GM21381 (cell line): ENCODE measurements at regions not wholly inside any gene's neighbourhood (a gene's known extent, or its start where the extent isn't known, plus 50 kb on each side); places are given as distances from the start of the nearest gene placed in this dataset.

Source experiments
- ATAC-seq: cut with Tn5 transposase; IDR thresholded peaks from one replicate; pipeline ENCODE4 v1.9.1; 2021; ENCODE audit warnings: mild to moderate bottlenecking, moderate library complexity; ENCODE audit not compliant: unreplicated experiment

DNA sequence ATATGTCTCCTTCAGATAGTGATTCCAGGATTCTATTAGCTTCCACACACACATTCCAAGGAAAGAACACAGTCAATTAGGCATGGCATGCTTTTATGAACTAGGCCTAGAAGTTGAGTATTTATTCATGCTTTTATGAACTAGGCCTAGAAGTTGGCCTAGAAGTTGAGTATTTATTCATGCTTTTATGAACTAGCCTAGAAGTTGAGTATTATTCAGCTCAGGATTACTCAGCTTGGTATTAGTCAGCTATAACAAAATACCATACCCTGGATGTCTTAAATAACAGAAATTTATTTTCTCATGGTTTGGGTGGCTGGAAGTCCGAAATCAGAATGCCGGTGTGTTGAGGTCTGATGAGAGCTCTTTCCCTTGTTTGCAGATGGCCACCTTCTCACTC is 442.7 kb upstream of the FLRT2 start:
- no peak for ATAC-seq

DNA sequence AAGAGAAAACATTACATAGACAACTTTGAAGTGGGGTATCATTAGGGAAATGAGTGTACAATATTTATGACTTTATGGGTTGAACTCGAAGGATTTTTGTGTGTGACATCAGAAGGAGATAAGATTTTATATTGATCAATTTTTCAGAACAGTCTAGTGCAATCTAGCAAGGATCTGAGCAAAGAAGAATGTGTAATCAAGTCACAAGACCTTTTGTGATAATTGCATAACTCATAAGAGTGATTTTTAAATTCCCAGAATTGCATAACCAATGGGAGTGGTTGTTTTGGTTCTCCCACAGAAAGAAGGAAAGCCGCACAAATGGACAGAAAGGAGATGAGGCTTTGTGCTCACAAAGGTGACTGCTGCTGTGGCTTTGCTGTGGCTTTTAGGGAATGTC is 441.8 kb upstream of the FLRT2 start:
- ATAC-seq: no peak

DNA sequence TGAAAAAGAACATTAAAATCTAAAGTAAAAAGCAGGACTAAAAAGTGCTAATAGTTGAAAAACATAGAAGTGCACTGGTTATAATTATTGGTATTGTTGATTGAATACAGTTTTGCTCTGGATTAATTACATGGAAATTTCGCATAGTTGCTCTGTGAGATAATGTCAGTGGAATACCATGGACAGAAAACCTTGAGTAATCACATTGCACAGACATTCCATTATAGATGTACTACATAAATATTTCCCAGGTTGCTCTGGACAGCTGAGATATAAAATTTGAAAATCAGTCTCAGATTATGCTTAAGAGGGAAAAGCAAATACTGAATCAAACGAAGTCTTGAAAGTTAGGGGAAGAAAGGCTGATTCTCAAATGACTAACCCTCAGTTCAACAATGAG is 439.3 kb upstream of the FLRT2 start:
- no peak for ATAC-seq

DNA sequence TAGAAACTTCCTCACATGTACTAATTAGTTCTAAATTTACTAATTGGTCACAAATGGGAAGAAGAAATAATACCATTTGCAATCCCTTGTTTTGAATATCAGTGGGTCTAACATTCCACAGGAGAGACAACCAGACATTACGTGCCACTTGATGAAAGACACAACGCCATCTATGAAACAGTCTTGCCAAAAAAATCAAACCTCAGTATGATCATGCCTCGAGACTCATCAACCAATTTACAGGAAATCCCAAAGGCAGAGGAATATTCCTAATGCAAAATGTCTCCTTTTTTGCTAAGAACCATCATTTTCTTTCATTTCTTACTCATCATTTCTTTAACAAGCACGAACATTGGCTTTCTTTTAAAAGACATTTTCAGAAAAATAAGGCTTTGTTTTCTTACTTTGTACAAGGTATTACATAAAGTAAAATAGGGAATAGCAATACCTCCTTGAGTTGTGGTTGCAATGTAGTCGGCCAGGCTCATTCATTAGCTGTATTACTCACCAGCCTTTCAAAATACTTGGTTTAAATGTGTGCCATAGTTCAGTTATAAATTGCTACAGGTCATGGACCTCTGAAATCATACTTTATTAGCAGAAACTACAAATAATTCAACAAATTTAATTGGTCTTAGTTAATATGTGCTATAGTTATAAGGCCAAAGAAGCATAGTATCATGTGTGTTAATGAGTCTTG is 436.2 kb upstream of the FLRT2 start:
- ATAC-seq: no peak

DNA sequence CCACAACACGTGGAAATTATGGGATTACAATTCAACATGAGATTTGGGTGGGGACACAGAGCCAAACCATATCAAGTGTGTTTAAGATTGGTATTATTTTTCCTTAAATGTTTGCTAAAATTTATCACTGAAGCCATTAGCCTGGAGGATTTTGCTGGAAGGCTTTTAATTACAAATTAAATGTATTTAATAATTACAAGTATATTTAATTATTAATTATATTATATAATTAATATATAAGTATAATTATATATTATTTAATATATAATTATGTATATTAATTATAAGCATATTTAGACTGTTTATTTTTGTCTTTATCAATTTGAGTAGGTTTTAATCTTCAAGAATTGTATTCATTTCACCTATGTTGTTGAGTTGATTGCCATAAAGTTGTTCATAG is 427.4 kb upstream of the FLRT2 start:
- no peak for ATAC-seq

DNA sequence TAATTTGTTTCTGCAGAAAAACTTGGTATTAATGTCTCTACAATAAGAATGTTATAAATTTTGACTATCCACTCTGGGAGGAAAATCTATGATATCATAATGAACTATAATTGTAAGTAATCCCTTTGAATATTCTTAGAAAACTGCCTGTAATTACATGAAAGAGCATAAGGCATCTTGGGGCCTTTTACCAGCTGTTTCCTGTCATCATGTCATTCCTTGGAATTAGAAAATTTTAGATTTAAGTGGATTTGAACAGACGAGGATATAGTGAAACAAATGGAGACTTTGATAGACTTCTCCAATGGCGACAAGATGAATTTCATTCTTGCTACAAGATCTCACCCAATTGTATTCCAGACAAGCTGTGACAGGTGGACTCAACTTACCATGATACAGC is 423.4 kb upstream of the FLRT2 start:
- no peak for ATAC-seq

DNA sequence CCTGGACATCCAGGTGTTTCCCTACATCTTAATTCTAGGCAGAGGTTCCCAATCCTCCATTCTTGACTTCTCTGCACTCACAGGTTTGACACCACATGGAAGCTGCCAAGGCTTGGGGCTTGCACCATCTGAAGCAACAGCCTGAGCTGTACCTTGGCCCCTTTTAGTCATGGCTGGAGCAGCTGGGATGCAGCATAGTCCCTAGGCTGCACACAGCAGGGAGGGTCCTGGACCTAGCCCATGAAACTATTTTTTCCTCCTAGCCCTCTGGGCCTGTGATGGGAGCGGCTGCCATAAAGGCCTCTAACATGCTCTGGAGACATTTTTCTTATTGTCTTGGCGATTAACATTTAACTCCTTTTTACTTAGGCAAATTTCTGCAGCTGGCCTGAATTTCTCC is 417.2 kb upstream of the FLRT2 start:
- ATAC-seq: no peak

DNA sequence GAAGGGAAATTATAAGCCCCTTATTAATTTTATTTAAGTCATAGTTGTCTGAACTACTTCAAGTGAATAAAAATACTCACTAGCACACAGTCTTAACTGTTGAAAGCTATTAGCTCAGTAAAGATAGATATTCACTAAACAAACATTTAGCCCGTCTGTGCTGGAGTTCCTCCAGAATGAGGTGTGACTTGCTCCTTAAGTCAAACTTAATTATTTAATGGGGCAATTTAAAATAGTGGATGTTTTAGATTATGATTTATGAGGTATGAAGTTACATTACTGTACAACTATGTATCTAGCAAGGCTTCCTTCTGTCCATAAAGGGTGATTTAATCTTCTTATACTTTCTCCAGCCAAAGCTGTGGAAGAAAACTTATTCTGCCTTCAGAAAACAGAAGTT is 414.0 kb upstream of the FLRT2 start:
- ATAC-seq: no peak

DNA sequence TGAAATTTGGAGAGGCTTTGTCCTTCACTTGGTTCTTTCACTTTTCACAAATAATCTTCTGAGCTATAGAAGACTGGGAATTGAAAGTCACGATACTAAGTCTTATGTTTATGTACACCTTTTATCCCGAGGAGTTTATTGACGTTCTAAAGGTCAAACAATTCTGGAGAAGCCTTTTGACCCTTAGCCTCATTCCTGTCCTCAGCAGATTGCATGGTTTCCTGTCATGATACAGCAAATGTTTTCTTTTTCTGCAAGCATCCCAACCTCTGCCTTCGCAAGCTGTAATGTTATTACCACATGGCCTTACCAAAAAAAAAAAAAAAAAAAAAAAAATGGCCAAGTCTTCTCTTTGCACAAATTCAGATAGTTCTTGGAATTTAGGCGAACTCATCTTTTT is 411.7 kb upstream of the FLRT2 start:
- no peak for ATAC-seq

DNA sequence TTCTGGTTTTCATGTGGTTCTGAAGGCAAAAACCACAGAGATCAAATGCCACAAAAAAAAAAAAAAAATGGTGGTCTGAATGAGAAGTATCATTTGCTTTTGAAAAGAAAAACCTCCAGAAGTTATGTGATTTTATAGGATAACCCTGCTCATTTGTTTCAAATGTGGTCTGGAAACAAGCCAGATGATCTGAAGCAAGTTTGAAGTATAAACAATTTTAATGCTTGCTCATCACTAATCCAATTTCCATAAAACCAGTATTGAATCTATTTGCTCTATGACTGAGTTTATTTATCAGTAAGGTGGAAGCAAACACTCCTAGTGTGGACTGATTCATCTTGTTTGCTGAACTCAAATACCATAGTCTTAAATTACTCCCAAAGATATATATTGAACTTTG is 407.3 kb upstream of the FLRT2 start:
- ATAC-seq: no peak

DNA sequence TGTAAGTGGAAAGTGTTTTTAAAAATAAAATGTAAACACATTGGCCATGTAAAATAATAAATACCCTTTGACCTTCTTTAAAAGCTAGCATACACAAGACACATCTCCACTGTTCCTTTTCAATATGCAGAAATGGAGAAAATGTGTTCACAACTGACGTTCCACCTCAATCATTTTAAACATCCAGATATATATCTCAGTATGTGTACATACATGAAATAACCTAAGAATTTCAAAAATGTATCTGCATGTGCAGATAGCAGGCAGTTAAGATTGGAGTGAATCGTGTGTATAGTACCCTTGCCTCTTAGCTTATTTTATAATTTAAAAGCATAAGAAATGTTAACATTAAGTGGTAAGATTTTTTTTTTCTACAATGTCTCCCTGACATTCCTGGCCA is 406.2 kb upstream of the FLRT2 start:
- no peak for ATAC-seq

DNA sequence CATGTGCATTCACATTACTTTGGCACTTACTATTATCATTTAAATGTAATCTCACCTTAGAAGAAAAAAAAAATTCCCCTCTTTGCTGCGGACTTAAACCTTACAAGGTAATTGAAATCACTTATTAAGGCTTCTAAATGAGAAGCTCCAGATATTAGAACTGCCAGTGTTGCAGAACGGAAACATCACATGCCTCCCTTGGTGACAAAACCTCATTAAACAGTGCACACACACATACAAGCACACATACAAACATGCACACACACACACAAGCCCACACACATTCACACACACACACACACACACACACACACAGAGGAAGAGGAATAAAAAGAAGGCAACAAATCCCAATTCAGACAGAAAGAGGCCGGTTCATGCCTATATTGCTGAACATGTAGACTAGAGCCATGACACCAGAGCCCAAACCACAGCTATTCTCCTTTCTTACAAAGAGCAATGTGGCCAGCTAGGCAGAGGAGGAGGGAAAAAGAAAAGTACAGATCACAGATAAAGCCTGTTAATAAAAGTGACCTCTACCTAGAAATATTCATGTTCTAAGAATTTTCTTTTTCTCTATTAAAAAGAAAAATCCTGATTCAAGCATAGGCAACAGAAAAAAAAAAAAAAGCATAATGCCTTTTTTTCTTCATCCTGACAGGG is 405.2 kb upstream of the FLRT2 start:
- ATAC-seq: no peak

DNA sequence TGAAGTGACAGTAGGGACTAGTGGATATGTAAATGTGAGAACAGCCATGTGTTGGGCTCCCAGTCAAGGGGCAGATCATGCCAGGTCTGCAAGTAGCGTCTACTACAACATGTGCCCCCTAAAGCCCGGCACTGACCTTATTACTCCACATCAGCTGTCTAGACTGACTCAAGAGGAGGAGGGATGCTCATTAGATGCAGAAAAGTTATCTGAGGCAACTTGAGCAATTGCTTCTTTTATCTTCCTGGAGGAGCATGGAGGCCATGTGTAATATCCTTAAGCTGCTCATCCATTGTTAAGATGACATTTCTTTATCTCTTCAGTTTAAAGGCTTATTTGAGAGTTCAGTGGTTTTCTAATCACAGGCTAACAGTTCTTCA is 404.7 kb upstream of the FLRT2 start:
- no peak for ATAC-seq

DNA sequence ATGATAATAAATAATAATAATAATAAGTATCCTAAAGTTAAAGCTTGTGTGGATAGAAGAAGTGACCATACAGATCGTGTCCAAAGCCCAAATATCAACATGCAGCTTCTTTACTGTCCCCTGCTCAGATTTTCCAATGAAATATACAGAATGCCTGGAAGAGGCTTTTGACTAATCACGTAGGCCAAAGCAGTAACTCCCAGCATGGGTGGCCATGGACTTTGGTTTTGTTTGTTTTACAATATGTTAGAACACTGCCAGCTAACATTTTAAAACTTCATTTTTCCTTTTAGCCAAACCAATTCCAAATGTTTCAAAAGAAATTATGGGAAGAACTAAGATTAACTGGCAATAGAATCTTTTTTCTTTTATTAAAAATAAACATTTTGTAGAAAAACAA is 400.0 kb upstream of the FLRT2 start:
- no peak for ATAC-seq

DNA sequence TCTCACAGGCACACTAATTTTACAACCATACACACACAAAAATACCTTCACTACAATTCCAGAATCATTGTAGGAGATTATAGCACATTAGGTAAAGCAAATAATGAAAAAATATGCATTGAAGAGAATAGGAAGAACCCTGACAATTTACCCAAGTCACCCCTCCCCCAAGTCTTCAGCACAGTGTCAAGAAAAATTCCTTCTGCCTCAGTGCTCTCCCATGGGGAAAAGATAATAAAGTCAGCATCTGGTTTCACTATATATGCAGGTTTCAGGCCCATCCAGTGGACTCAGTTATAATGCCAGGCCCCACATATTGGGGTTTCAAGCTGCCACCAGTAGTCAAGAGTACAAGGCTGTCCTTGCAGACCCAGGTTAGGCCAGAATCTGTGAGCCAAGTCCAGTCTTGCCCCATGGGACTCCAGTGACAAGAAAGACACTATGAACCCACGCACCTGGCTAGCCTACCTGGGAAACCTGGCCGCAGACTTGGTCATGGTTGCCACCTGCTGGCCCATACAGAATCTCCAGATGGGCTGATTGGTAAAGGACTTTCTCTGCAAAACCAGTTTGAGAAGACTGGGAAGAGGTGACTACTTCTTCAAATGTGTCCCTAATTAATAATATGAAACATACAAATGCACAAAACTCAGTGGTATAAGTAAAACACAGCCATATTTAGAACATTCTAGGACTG is 398.6 kb upstream of the FLRT2 start:
- ATAC-seq: no peak

DNA sequence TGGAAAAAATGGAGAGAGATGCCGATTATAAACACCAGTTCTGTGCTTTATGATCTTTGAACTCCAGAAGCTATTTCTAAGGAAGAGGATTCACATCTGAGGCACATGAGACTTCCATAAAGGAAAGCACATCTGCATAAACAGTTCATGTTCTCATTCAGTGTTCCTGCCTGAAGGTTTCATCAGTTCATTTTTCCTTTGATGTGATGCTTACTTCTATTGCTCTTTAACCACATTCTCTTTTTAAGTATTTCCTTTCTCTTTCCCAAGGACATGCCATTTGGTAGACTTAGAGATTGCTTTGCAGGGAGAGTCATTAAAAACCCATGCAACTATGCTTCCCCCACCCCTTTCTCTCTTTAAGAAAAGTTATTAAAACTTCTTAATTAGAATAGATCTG is 387.0 kb upstream of the FLRT2 start:
- ATAC-seq: no peak

DNA sequence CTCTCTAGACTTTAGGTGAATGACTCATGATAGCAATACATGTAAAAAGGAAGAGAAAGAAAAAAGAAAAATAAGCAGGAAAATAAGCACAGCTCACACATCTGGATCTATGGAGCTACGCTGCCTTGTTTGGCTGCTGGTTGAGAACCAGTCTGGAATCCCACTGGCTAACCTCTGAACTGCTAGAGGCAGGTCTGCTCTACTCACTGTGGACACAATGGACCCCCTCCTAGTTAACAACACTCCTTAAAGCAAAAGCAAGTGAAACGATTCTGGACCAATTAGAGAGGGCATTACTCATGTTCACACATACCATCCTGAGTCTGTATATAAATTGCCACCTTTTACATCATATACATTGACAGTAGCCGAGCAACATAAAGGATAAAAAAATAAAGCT is 383.2 kb upstream of the FLRT2 start:
- no peak for ATAC-seq

DNA sequence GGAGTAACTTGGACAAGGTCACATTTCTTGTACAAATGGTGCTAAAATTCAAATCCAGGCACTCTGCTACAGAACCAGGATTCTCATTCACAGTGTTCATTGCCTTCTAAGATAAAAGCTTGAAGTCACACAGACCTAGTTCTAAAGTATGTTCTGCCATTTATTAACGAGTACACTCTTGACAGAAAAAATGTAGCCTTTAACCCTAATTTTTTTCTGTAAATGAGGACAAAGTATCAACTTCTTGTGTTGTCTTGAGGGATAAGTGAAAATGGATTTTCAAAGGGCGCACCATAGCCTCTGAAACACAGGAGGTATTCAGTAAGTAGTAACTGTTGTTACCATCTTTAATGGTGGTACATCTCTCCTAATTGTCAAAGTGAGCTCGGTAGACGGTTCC is 379.8 kb upstream of the FLRT2 start:
- ATAC-seq: no peak

DNA sequence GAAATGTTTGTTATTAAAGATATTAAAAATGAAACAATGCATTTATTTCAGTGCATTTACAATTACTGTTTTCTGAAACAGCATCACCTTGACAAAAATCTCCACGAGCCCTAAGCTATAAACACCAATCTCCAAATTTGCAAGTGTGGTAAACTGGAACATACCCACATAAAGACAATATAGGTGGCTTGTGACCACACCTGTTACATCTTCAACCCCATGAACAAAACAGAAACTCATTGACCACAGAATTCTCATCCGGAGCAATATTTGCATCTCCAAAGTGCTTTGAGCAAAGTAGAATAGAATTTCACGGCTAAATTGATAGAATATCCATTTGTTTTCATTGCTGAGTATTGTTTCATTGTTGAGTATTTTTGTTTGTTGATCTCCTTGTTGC is 375.2 kb upstream of the FLRT2 start:
- no peak for ATAC-seq

DNA sequence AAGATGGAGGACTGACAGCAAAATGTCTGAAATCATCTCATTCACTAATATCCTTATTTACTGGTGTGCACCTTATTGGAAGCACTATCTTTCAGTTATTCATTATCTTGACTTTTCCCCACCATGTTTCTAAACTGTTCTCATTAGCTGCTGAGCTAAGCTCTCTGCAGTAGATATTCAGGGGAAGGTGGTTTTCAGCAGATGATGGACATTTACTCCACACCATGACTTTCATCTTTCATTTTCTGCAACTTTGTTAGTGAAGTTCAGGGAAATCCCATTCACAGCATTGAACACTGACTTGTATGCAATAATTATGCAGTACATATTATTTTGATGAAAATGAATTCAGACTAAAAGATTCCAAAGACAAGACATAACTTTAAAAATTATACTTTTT is 373.6 kb upstream of the FLRT2 start:
- ATAC-seq: no peak

DNA sequence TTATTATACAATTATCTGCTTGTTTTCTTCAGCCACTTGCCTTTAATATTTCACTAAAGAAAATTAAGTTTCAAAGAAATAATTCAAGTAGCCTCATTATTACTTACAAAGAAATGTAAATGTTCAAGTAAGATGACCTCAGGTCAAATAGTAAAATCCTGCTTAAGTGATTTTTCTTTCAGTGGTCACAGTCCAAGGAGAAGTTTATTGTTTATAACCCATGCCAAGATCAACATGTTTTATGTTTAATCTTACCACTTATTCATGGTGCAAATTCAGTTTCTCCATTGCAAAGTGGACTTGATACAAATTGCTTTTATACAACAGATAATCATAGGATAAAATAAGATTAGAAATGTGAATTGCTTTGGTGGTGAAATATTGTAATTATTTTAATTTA is 370.2 kb upstream of the FLRT2 start:
- no peak for ATAC-seq

DNA sequence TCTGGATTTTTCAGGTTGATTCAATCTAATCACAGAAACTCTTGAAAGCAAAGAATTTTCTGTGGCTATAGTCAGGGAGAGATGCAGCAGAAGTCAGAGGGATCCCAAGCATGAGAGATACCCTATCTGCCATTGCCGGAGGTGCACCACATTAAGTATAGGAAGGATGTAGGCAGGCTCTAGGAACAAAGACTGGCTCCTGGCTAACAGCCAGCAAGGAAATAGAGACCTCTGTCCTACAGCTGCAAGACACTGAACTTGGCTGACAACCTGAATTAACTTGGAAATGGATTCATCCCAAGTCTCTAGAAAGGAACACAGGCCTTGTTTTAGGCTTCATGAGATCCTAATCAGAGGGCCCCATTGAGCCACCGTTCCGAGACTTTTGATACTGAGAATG is 364.9 kb upstream of the FLRT2 start:
- ATAC-seq: no peak

DNA sequence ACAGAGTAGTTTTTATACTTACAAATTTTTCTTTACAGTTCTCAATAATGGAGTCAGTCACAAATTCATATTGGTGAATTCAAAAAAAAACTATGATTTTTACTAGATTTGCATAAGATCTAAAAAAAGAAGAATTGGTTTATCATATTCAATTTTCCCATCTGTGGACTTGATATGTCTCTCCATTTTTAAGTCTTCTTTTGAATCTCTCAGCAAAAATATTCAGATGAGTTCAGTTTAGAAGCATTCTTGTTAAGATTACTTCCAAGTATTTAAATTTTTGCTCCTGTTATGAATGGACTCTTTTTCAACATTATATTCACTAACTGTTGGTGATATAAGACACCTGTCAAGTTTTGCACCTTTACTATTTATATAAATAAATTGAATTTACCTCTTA is 360.6 kb upstream of the FLRT2 start:
- no peak for ATAC-seq
